NB4 (cell line): ENCODE measurements at regions not wholly inside any gene's neighbourhood (a gene's known extent, or its start where the extent isn't known, plus 50 kb on each side); places are given as distances from the start of the nearest gene placed in this dataset.

Source experiments
- DNase-seq: peaks from one replicate; pipeline ENCODE4 v3.0.0; 2010; ENCODE audit warnings: low read depth
- H3K4me3 ChIP-seq: one replicate; pipeline ENCODE4 v1.5.1; 2011; ENCODE audit warnings: mild to moderate bottlenecking, low read depth, low read length, moderate library complexity
- MYC ChIP-seq: IDR thresholded peaks from 2 replicates; pipeline ENCODE4 v1.6.1; 2011; ENCODE audit warnings: low read depth, low read length
- POLR2A ChIP-seq: IDR thresholded peaks from 2 replicates; pipeline ENCODE4 v1.6.1; 2011; ENCODE audit warnings: mild to moderate bottlenecking; ENCODE audit not compliant: insufficient read length; ENCODE audit errors: extremely low read depth
- TF ChIP-seq, protein P1 (sequence below): IDR thresholded peaks from 2 replicates; pipeline ENCODE4 v1.6.1; 2011; ENCODE audit warnings: low read depth, low read length
- TF ChIP-seq, protein P2 (sequence below): IDR thresholded peaks from one replicate; pipeline ENCODE4 v1.5.1; 2012; ENCODE audit warnings: low read depth, low read length

DNA sequence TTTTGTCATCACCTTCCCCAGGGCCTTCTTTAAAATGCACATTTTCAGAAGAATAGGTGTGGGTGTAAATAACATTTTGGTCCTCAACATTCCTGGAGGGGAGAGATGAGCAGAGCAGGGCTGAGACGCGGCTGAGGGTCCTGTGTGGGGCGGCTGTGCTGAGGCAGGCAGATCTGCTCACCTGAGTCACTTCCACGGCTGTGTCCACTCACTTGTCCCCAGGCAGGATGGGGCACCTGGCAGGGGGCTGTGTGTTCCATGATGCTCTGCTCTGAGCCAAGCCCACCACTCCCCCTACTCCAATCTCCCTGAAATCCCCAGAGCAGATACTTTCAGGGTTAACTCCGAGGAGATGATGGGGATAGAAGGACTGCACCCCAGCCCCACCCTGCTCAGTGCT is 93.8 kb downstream of the GLRX3 start:
- no peak for TF ChIP-seq MYC
- TF ChIP-seq POLR2A, result no peak
- TF ChIP-seq, protein P1, sequence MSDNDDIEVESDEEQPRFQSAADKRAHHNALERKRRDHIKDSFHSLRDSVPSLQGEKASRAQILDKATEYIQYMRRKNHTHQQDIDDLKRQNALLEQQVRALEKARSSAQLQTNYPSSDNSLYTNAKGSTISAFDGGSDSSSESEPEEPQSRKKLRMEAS, result no peak
- TF ChIP-seq, protein P2, sequence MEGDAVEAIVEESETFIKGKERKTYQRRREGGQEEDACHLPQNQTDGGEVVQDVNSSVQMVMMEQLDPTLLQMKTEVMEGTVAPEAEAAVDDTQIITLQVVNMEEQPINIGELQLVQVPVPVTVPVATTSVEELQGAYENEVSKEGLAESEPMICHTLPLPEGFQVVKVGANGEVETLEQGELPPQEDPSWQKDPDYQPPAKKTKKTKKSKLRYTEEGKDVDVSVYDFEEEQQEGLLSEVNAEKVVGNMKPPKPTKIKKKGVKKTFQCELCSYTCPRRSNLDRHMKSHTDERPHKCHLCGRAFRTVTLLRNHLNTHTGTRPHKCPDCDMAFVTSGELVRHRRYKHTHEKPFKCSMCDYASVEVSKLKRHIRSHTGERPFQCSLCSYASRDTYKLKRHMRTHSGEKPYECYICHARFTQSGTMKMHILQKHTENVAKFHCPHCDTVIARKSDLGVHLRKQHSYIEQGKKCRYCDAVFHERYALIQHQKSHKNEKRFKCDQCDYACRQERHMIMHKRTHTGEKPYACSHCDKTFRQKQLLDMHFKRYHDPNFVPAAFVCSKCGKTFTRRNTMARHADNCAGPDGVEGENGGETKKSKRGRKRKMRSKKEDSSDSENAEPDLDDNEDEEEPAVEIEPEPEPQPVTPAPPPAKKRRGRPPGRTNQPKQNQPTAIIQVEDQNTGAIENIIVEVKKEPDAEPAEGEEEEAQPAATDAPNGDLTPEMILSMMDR, result no peak
- DNase-seq, result no peak
- no peak overlapping the region for H3K4me3 ChIP-seq

DNA sequence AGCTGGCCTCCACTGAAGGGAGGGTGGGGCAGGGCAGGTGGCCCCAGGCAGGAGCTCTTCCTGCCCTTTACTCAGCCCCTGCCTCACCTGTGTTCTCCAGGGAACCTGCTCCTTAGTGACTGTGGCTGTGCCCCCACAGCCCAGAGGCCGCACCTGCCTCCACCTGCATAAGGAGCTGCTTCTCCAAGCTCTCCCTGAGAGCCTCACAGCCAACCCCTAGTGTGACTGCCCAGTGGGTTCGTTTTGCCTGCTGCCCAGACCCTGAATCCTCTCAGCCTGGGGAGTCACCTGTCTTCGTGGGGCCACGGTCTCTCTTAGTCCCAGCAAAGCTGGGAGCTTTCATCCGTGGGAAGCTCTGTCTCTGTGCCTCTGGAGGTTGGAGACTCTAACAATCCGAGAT is 94.4 kb downstream of the GLRX3 start:
- DNase-seq, result no peak
- TF ChIP-seq MYC (no peak), POLR2A (no peak)
- TF ChIP-seq, protein P2, result no peak
- TF ChIP-seq, protein P1, result no peak
- no peak overlapping the region for H3K4me3 ChIP-seq

DNA sequence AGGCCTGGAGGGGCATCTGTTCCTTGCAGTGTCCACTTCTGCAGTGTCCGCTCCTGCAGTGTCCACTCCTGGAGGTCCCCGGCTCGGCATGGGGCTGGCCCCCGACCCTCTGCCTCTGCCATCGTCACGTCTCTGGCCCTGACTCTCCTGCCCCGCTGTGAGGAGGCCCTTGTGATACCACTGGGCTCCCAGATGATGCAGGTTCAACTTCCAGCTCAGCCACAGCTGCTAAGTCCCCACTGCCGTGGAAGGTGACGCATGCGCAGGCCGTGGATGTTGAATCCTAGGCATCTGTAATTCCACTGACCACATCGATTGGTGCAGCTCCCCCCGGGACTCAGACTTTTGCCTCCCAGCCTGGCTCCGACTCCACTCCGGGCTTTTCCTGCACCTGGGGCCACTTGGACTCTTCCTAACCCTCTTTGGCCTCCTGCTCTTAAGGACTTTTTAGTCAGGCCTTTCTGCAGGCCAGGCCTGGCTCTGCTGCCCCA is 95.1 kb downstream of the GLRX3 start:
- DNase-seq, result no peak
- TF ChIP-seq, protein P2, result no peak
- TF ChIP-seq, protein P1, result no peak
- no peak for TF ChIP-seq POLR2A
- TF ChIP-seq MYC, result no peak
- H3K4me3 ChIP-seq, result no peak overlapping the region

DNA sequence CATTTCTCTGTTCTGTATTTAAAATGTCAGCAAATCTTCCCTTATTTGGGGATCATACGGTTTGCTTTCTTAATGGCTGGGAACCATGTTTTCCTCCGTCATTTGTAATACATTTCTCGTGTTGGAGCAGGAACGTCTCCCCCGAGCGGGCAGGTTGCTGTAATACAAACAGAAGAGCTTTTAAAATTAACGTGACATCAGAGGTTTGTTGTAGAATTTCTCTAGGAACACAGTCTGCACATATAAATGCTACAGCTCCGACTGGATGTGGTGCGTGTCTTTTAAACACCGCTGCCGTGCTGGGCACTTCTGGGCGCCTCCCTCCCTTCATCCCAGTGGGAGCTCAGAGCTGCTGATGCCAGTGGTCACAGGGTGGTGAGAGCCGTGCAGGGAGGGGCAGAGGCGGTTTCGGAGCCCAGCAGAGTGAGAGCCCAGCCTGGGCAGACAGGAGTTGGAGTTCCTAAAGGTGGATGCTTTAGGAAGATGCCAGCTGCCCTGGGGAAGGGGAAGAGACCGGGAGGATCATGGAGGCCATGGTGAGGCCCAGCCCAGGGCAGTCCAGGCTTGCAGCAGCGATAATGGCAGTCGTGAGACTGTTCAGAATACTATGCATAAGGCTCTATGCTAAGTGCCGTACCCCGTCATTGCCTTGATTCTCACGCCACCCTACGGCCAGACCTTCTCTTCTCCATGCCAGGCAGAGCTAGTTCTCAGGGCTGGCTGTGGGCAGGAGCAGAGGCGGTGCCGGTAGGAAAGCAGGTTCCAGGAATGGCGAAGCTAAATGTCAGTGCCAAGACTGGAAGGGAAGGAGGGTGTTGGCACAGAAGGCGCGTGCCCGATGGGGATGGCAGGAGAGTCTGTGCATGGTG is 96.2 kb downstream of the GLRX3 start:
- TF ChIP-seq, protein P1, result no peak
- TF ChIP-seq MYC, result no peak
- no peak for TF ChIP-seq POLR2A
- TF ChIP-seq, protein P2, result no peak
- no peak overlapping the region for H3K4me3 ChIP-seq
- DNase-seq, result no peak

DNA sequence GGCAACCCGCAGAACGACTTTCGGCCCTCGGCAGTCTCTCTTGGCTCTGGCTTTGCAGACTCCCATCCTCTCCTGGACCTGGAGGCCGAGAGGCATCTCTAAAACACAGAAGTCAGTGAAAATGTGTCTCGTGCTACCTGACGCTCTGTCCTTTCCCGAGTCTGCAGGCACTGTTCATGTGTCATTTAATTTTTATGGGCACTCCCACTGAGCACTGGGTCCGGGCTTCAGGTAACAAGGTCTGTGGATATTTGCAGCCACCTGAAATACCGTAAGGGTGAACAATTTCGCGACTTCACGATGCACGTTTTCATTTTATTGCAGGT is 96.8 kb downstream of the GLRX3 start:
- no peak overlapping the region for H3K4me3 ChIP-seq
- TF ChIP-seq POLR2A (no peak), MYC (no peak)
- TF ChIP-seq, protein P2, result no peak
- TF ChIP-seq, protein P1, result no peak
- no peak for DNase-seq
